H1 (cell line): ENCODE measurements at regions not wholly inside any gene's neighbourhood (a gene's known extent, or its start where the extent isn't known, plus 50 kb on each side); places are given as distances from the start of the nearest gene placed in this dataset.

Source experiments
- CEBPB ChIP-seq: IDR thresholded peaks from 2 replicates; pipeline ENCODE4 v1.6.1; 2012; ENCODE audit warnings: low read depth, low read length
- CHD2 ChIP-seq: IDR thresholded peaks from 2 replicates; pipeline ENCODE4 v1.6.1; 2012; ENCODE audit warnings: low read length, improper control_type of control experiment
- CHD7 ChIP-seq: fragments of 300-600 bp; sonication (generic); IDR thresholded peaks from 2 replicates; pipeline ENCODE4 v1.7.1; 2012; ENCODE audit warnings: low read length, moderate library complexity, mild to moderate bottlenecking, inconsistent platforms; ENCODE audit not compliant: insufficient replicate concordance
- CTCF ChIP-seq, 3 experiments: IDR thresholded peaks; 1 replicate in 2 of 3; 2 replicates in 1 of 3; pipeline versions ENCODE4 v1.5.1 to v1.6.1; 2011; ENCODE audit warnings: low read length in 3 of 3, mild to moderate bottlenecking in 3 of 3, inconsistent platforms in 2 of 3, low read depth in 1 of 3, moderate library complexity in 1 of 3; ENCODE audit not compliant: insufficient read depth in 1 of 3; ENCODE audit errors: control extremely low read depth in 1 of 3
- EP300 ChIP-seq, 2 experiments: IDR thresholded peaks; 1 replicate in 1 of 2; 2 replicates in 1 of 2; pipeline ENCODE4 v1.6.1; 2011 to 2012; ENCODE audit warnings: low read depth in 2 of 2, low read length in 2 of 2, mild to moderate bottlenecking in 2 of 2, borderline replicate concordance in 1 of 2, inconsistent platforms in 1 of 2, moderate library complexity in 1 of 2
- EZH2 ChIP-seq: fragments of 200-600 bp; sonication (generic); IDR thresholded peaks from 2 replicates; pipeline ENCODE4 v1.7.1; 2012; ENCODE audit warnings: low read depth, mild to moderate bottlenecking, moderate library complexity, low read length, inconsistent platforms; ENCODE audit not compliant: severe bottlenecking
- GABPA ChIP-seq: IDR thresholded peaks from 2 replicates; pipeline ENCODE4 v1.6.1; 2011; ENCODE audit warnings: mild to moderate bottlenecking, low read length, moderate library complexity, borderline replicate concordance; ENCODE audit not compliant: insufficient read depth
- POLR2A ChIP-seq, 2 experiments: IDR thresholded peaks; 1 replicate in 1 of 2; 2 replicates in 1 of 2; pipeline ENCODE4 v1.6.1; 2011; ENCODE audit warnings: low read depth in 2 of 2, low read length in 2 of 2, mild to moderate bottlenecking in 2 of 2; ENCODE audit errors: control extremely low read depth in 1 of 2
- POLR2AphosphoS5 ChIP-seq: IDR thresholded peaks from 2 replicates; pipeline ENCODE4 v1.6.1; 2011; ENCODE audit warnings: low read depth, low read length
- RXRA ChIP-seq: IDR thresholded peaks from 2 replicates; pipeline ENCODE4 v1.6.1; 2011; ENCODE audit warnings: low read depth, mild to moderate bottlenecking, low read length, moderate library complexity; ENCODE audit not compliant: insufficient read depth
- TAF1 ChIP-seq: IDR thresholded peaks from 2 replicates; pipeline ENCODE4 v1.6.1; 2011; ENCODE audit warnings: mild to moderate bottlenecking, low read depth, low read length
- TCF12 ChIP-seq: IDR thresholded peaks from 2 replicates; pipeline ENCODE4 v1.6.1; 2011; ENCODE audit warnings: low read depth, mild to moderate bottlenecking, low read length
- YY1 ChIP-seq: IDR thresholded peaks from 2 replicates; pipeline ENCODE4 v1.6.1; 2011; ENCODE audit warnings: low read depth, mild to moderate bottlenecking, low read length
- TF ChIP-seq, protein P1 (sequence below): IDR thresholded peaks from 2 replicates; pipeline ENCODE4 v1.6.1; 2012; ENCODE audit warnings: inconsistent platforms

DNA sequence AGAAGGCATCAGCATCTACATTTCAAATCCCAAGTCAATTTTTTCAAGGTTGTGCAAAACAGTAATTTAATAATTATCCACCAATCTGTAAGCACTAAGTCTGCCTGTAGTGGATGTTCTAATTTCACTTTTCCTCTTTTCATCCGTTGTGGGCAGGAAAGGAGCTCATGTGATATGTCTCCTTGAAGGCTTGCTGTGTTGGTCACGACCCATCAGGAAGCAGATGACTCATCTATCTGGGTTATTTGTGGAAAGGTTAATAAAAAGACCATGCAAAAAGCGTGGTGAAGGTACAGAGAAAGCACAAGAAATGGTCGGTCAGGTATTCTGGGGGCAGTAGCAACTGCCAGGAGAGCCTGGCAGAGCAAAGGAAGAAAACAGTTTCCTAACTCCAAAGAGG is 476.7 kb upstream of the RAB6C start:
- no peak for TF ChIP-seq CTCF (IDR thresholded peaks at IDR 0.05; ENCODE audit: control extremely low read depth in 1 of 3, insufficient read depth in 1 of 3, low read depth in 1 of 3, low read length in 3 of 3)
- TF ChIP-seq, protein P1, sequence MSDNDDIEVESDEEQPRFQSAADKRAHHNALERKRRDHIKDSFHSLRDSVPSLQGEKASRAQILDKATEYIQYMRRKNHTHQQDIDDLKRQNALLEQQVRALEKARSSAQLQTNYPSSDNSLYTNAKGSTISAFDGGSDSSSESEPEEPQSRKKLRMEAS, result no peak
- no peak for TF ChIP-seq EZH2
- TF ChIP-seq YY1, result no peak
- TF ChIP-seq TAF1, result no peak
- no peak for TF ChIP-seq POLR2AphosphoS5
- no peak for TF ChIP-seq CHD7
- TF ChIP-seq EP300 (IDR thresholded peaks at IDR 0.05; ENCODE audit: borderline replicate concordance in 1 of 2, low read depth in 2 of 2, low read length in 2 of 2), result no peak
- TF ChIP-seq CEBPB, result no peak
- no peak for TF ChIP-seq TCF12
- no peak for TF ChIP-seq GABPA
- TF ChIP-seq POLR2A (IDR thresholded peaks at IDR 0.05; ENCODE audit: control extremely low read depth in 1 of 2, low read depth in 2 of 2, low read length in 2 of 2), result no peak
- no peak for TF ChIP-seq RXRA
- no peak for TF ChIP-seq CHD2
